Lower leg skin (tissue), 3 donors: ENCODE measurements at regions not wholly inside any gene's neighbourhood (a gene's known extent, or its start where the extent isn't known, plus 50 kb on each side); places are given as distances from the start of the nearest gene placed in this dataset.

Experiments used
- POLR2A ChIP-seq, 2 donors: fragments of 450-650 bp; IDR thresholded peaks; one replicate each; pipeline ENCODE4 v1.6.1; 2016 to 2017; ENCODE audit warnings: antibody characterized with exemption in 2 of 2, mild to moderate bottlenecking in 1 of 2, moderate library complexity in 1 of 2
- TF ChIP-seq, protein P1 (sequence below), 3 donors: fragments of 450-650 bp; IDR thresholded peaks; one replicate each; pipeline ENCODE4 v1.5.1; 2016; ENCODE audit warnings: antibody characterized with exemption in 3 of 3, mild to moderate bottlenecking in 3 of 3, moderate library complexity in 2 of 3

DNA sequence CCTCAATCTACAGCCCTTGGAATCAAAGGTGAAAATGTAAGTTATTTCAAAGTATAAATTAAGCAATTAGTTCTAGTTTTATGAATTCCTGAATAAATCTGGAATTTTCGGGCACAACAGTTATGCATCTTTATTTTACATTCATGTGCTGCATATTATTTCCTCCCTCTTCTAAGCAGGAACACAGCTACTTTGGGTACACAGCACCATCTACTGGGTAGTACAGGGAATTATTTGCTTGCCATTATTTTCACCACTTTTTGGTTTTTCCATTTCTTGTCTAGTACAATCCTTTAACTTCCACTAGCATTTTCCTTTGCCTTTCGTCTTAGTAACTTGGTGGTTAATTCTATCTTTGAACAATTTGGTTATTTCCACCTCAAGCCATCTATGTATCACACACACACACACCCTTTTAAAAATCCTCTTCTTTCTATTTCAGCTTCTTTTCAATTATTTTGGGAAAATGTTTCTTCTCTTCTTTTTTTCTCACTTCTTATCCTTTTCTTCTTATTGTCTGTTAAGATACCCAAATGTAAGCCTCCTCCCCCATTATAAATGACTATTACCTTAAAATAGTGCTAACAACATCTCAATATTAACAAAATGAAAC, 451.0 kb downstream of the MFSD1 start:
- TF ChIP-seq, protein P1, sequence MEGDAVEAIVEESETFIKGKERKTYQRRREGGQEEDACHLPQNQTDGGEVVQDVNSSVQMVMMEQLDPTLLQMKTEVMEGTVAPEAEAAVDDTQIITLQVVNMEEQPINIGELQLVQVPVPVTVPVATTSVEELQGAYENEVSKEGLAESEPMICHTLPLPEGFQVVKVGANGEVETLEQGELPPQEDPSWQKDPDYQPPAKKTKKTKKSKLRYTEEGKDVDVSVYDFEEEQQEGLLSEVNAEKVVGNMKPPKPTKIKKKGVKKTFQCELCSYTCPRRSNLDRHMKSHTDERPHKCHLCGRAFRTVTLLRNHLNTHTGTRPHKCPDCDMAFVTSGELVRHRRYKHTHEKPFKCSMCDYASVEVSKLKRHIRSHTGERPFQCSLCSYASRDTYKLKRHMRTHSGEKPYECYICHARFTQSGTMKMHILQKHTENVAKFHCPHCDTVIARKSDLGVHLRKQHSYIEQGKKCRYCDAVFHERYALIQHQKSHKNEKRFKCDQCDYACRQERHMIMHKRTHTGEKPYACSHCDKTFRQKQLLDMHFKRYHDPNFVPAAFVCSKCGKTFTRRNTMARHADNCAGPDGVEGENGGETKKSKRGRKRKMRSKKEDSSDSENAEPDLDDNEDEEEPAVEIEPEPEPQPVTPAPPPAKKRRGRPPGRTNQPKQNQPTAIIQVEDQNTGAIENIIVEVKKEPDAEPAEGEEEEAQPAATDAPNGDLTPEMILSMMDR (IDR thresholded peaks at IDR 0.05): no peak
- no peak for TF ChIP-seq POLR2A (IDR thresholded peaks at IDR 0.05)
